ENCODE measurements at regions not wholly inside any gene's neighbourhood (a gene's known extent, or its start where the extent isn't known, plus 50 kb on each side); places are given as distances from the start of the nearest gene placed in this dataset.

DNA sequence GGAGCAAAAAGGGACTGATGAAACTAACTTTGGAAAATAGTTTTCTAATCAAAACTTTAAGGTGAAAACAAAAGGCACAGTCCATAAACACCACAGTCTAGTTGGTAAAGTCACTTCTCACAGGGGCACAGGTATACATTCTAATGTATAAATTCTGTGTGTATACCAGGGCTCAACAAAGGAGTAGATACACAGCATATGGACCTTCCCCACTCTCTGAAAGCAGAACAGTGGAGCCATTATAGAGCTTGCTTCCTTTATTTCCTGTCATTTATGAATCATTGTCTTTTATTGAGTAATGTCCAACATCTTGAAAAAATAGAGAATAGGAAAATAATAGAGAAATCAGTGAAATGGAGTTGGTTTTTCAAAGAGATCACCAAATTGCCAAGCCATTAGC, 746.5 kb upstream of the CHRM3 start:
- TF ChIP-seq, protein P1, sequence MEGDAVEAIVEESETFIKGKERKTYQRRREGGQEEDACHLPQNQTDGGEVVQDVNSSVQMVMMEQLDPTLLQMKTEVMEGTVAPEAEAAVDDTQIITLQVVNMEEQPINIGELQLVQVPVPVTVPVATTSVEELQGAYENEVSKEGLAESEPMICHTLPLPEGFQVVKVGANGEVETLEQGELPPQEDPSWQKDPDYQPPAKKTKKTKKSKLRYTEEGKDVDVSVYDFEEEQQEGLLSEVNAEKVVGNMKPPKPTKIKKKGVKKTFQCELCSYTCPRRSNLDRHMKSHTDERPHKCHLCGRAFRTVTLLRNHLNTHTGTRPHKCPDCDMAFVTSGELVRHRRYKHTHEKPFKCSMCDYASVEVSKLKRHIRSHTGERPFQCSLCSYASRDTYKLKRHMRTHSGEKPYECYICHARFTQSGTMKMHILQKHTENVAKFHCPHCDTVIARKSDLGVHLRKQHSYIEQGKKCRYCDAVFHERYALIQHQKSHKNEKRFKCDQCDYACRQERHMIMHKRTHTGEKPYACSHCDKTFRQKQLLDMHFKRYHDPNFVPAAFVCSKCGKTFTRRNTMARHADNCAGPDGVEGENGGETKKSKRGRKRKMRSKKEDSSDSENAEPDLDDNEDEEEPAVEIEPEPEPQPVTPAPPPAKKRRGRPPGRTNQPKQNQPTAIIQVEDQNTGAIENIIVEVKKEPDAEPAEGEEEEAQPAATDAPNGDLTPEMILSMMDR (IDR thresholded peaks at IDR 0.05) = no peak
- TF ChIP-seq POLR2AphosphoS5 (IDR thresholded peaks at IDR 0.05) (no peak), POLR2A (IDR thresholded peaks at IDR 0.05) (no peak)

Measured in sigmoid colon (tissue), 4 donors.